ENCODE measurements at regions not wholly inside any gene's neighbourhood (a gene's known extent, or its start where the extent isn't known, plus 50 kb on each side); places are given as distances from the start of the nearest gene placed in this dataset.

GRCh38 chr13:109945206-109945960 lies 159.0 kb upstream of the IRS2 start:
- TF ChIP-seq CTCF (IDR thresholded peaks at IDR 0.05 in 8 of 11, conservative IDR thresholded peaks at IDR 0.05 in 3 of 11) (no peak), POLR2AphosphoS5 (IDR thresholded peaks at IDR 0.05) (no peak)
